ENCODE measurements at regions not wholly inside any gene's neighbourhood (a gene's known extent, or its start where the extent isn't known, plus 50 kb on each side); places are given as distances from the start of the nearest gene placed in this dataset.

- TF ChIP-seq, protein P1, sequence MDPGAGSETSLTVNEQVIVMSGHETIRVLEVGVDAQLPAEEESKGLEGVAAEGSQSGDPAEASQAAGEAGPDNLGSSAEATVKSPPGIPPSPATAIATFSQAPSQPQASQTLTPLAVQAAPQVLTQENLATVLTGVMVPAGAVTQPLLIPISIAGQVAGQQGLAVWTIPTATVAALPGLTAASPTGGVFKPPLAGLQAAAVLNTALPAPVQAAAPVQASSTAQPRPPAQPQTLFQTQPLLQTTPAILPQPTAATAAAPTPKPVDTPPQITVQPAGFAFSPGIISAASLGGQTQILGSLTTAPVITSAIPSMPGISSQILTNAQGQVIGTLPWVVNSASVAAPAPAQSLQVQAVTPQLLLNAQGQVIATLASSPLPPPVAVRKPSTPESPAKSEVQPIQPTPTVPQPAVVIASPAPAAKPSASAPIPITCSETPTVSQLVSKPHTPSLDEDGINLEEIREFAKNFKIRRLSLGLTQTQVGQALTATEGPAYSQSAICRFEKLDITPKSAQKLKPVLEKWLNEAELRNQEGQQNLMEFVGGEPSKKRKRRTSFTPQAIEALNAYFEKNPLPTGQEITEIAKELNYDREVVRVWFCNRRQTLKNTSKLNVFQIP (CRISPR knock-in tag; IDR thresholded peaks at IDR 0.05; ENCODE audit: borderline replicate concordance, low read depth) = no peak
Observed at GRCh38 chr14:26190646-26191045, 407.2 kb downstream of the NOVA1 start (continued).

DNA sequence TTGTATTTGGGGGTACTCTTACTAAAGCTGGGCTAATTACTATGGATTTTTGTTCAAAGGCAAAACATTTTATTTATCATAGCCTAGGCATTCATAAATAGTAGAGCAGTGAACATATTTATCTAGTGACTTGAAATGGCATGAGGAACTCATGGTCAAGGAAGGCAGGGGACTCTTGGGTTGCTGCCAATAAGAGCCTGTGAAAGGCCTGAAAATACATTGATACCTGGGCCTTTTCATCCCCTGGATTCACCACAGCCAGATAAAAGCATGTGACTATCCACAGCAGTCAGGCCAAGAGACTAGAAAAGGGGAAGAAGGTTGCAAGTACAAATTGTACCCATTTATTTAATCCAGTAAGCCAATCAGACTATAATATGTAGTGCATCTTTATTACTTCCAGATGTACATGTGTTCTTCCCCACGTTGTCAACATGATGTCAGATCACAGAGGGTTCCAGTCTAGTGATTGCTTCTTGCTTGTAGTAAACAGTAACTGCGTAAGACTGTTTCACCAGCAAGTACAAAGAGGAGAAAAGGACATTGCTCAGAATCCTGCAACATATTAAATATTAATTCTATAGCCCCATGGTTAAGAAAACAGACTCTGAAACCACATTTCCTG is 409.7 kb downstream of the NOVA1 start:
- TF ChIP-seq BACH2 (CRISPR knock-in tag; IDR thresholded peaks at IDR 0.05; ENCODE audit: borderline replicate concordance) (no peak), PPARA (CRISPR knock-in tag; IDR thresholded peaks at IDR 0.05; ENCODE audit: borderline replicate concordance) (no peak), ZNF70 (CRISPR knock-in tag; IDR thresholded peaks at IDR 0.05) (no peak), ISL1 (CRISPR knock-in tag; IDR thresholded peaks at IDR 0.05) (no peak), TCF4 (CRISPR knock-in tag; IDR thresholded peaks at IDR 0.05; ENCODE audit: borderline replicate concordance) (no peak), ESRRG (CRISPR knock-in tag; IDR thresholded peaks at IDR 0.05) (no peak), TOX (CRISPR knock-in tag; IDR thresholded peaks at IDR 0.05; ENCODE audit: borderline replicate concordance) (no peak), ZNF8 (CRISPR knock-in tag; IDR thresholded peaks at IDR 0.05) (no peak), GLIS3 (CRISPR knock-in tag; IDR thresholded peaks at IDR 0.05) (no peak), ZFP3 (CRISPR knock-in tag; IDR thresholded peaks at IDR 0.05) (no peak), ARNTL (CRISPR knock-in tag; IDR thresholded peaks at IDR 0.05; ENCODE audit: borderline replicate concordance, low read depth) (no peak)
- TF ChIP-seq, protein P2, sequence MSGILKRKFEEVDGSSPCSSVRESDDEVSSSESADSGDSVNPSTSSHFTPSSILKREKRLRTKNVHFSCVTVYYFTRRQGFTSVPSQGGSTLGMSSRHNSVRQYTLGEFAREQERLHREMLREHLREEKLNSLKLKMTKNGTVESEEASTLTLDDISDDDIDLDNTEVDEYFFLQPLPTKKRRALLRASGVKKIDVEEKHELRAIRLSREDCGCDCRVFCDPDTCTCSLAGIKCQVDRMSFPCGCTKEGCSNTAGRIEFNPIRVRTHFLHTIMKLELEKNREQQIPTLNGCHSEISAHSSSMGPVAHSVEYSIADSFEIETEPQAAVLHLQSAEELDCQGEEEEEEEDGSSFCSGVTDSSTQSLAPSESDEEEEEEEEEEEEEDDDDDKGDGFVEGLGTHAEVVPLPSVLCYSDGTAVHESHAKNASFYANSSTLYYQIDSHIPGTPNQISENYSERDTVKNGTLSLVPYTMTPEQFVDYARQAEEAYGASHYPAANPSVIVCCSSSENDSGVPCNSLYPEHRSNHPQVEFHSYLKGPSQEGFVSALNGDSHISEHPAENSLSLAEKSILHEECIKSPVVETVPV (CRISPR knock-in tag; IDR thresholded peaks at IDR 0.05) = no peak
- TF ChIP-seq, protein P3, sequence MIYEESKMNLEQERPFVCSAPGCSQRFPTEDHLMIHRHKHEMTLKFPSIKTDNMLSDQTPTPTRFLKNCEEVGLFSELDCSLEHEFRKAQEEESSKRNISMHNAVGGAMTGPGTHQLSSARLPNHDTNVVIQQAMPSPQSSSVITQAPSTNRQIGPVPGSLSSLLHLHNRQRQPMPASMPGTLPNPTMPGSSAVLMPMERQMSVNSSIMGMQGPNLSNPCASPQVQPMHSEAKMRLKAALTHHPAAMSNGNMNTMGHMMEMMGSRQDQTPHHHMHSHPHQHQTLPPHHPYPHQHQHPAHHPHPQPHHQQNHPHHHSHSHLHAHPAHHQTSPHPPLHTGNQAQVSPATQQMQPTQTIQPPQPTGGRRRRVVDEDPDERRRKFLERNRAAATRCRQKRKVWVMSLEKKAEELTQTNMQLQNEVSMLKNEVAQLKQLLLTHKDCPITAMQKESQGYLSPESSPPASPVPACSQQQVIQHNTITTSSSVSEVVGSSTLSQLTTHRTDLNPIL (CRISPR knock-in tag; IDR thresholded peaks at IDR 0.05; ENCODE audit: low read depth) = no peak
- TF ChIP-seq, protein P1 (CRISPR knock-in tag; IDR thresholded peaks at IDR 0.05; ENCODE audit: borderline replicate concordance, low read depth) = no peak
- no peak for ATAC-seq

DNA sequence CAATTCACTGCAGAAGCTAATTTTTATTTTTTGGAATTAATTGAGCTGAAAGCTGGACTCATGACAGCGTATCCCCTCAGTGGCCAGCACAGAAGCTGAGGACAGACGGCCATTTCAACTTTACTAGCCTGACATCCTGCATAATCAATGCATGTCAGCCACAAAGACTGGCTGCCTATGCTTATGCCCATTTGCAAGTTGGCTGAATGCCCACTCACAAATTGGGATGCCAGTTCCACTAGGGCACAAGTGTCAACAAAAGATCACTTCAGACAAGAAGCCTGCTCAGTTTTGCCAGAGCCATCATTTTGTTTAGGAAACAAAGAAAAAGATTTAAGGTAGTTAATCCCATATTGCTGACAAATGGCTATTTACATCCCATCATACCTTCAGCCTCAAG is 417.6 kb downstream of the NOVA1 start:
- ATAC-seq = no peak
- TF ChIP-seq ZNF565 (CRISPR knock-in tag; conservative IDR thresholded peaks at IDR 0.05; ENCODE audit: low read depth) (no peak), TOX (CRISPR knock-in tag; IDR thresholded peaks at IDR 0.05; ENCODE audit: borderline replicate concordance) (no peak), SNAI2 (CRISPR knock-in tag; IDR thresholded peaks at IDR 0.05) (no peak), ZFP30 (CRISPR knock-in tag; IDR thresholded peaks at IDR 0.05) (no peak), ZNF70 (CRISPR knock-in tag; IDR thresholded peaks at IDR 0.05) (no peak), ARNTL (CRISPR knock-in tag; IDR thresholded peaks at IDR 0.05; ENCODE audit: borderline replicate concordance, low read depth) (no peak), ZC3H10 (CRISPR knock-in tag; IDR thresholded peaks at IDR 0.05) (no peak)
- TF ChIP-seq, protein P4, sequence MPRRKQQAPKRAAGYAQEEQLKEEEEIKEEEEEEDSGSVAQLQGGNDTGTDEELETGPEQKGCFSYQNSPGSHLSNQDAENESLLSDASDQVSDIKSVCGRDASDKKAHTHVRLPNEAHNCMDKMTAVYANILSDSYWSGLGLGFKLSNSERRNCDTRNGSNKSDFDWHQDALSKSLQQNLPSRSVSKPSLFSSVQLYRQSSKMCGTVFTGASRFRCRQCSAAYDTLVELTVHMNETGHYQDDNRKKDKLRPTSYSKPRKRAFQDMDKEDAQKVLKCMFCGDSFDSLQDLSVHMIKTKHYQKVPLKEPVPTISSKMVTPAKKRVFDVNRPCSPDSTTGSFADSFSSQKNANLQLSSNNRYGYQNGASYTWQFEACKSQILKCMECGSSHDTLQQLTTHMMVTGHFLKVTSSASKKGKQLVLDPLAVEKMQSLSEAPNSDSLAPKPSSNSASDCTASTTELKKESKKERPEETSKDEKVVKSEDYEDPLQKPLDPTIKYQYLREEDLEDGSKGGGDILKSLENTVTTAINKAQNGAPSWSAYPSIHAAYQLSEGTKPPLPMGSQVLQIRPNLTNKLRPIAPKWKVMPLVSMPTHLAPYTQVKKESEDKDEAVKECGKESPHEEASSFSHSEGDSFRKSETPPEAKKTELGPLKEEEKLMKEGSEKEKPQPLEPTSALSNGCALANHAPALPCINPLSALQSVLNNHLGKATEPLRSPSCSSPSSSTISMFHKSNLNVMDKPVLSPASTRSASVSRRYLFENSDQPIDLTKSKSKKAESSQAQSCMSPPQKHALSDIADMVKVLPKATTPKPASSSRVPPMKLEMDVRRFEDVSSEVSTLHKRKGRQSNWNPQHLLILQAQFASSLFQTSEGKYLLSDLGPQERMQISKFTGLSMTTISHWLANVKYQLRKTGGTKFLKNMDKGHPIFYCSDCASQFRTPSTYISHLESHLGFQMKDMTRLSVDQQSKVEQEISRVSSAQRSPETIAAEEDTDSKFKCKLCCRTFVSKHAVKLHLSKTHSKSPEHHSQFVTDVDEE (CRISPR knock-in tag; IDR thresholded peaks at IDR 0.05) = no peak
- TF ChIP-seq, protein P5, sequence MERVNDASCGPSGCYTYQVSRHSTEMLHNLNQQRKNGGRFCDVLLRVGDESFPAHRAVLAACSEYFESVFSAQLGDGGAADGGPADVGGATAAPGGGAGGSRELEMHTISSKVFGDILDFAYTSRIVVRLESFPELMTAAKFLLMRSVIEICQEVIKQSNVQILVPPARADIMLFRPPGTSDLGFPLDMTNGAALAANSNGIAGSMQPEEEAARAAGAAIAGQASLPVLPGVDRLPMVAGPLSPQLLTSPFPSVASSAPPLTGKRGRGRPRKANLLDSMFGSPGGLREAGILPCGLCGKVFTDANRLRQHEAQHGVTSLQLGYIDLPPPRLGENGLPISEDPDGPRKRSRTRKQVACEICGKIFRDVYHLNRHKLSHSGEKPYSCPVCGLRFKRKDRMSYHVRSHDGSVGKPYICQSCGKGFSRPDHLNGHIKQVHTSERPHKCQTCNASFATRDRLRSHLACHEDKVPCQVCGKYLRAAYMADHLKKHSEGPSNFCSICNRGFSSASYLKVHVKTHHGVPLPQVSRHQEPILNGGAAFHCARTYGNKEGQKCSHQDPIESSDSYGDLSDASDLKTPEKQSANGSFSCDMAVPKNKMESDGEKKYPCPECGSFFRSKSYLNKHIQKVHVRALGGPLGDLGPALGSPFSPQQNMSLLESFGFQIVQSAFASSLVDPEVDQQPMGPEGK (CRISPR knock-in tag; IDR thresholded peaks at IDR 0.05; ENCODE audit: borderline replicate concordance) = no peak
